Thyroid gland (tissue), 4 donors: ENCODE measurements at regions not wholly inside any gene's neighbourhood (a gene's known extent, or its start where the extent isn't known, plus 50 kb on each side); places are given as distances from the start of the nearest gene placed in this dataset.

Source experiments
- DNase-seq, 2 donors: peaks; one replicate each; pipeline ENCODE4 v3.0.0-alpha.2; 2019
- H3K27ac ChIP-seq, 3 donors: fragments of 200-600 bp; sonication (generic); 1 replicate in 2 of 3; 2 replicates in 1 of 3; pipeline ENCODE4 v1.5.1; 2016 to 2019; ENCODE audit warnings: mild to moderate bottlenecking in 1 of 3, moderate library complexity in 1 of 3
- H3K27me3 ChIP-seq: fragments of 200-600 bp; sonication (generic); one replicate; pipeline ENCODE4 v1.5.1; 2019
- H3K36me3 ChIP-seq, 2 donors: fragments of 200-600 bp; sonication (generic); one replicate each; pipeline ENCODE4 v1.5.1; 2016 to 2019
- H3K4me1 ChIP-seq, 2 donors: fragments of 200-600 bp; sonication (generic); one replicate each; pipeline ENCODE4 v1.5.1; 2017 to 2019
- H3K4me3 ChIP-seq, 3 donors: fragments of 200-600 bp; sonication (generic); replicated peaks in 1 of 3; 1 replicate in 2 of 3; 2 replicates in 1 of 3; pipeline ENCODE4 v1.5.1; 2016; ENCODE audit warnings: mild to moderate bottlenecking in 1 of 3
- H3K9me3 ChIP-seq: fragments of 200-600 bp; sonication (generic); one replicate; pipeline ENCODE4 v1.5.1; 2017
- POLR2A ChIP-seq, 2 donors: fragments of 450-650 bp; IDR thresholded peaks; one replicate each; pipeline ENCODE4 v1.6.1; 2017; ENCODE audit warnings: antibody characterized with exemption in 2 of 2, mild to moderate bottlenecking in 2 of 2, moderate library complexity in 1 of 2
- WGBS, 2 donors: methylation state at CpG; one replicate each; pipeline ENCODE4 v1.1.5; 2017; 5-methylcytosine and 5-hydroxymethylcytosine counted together
- intact Hi-C: fragments of 100-400 bp; cut with DNase I; formaldehyde crosslinking; loops from one replicate; pipeline ENCODE4 v1.15.1; 2023
- TF ChIP-seq, protein P1 (sequence below), 6 experiments: fragments of 200-600 bp in 3 of 6; fragments of 450-650 bp in 3 of 6; sonication (generic) in 3 of 6; IDR thresholded peaks; one replicate each; pipeline ENCODE4 v1.5.1; 2016 to 2019; ENCODE audit warnings: antibody characterized with exemption in 6 of 6, mild to moderate bottlenecking in 2 of 6, inconsistent platforms in 1 of 6, moderate library complexity in 1 of 6

DNA sequence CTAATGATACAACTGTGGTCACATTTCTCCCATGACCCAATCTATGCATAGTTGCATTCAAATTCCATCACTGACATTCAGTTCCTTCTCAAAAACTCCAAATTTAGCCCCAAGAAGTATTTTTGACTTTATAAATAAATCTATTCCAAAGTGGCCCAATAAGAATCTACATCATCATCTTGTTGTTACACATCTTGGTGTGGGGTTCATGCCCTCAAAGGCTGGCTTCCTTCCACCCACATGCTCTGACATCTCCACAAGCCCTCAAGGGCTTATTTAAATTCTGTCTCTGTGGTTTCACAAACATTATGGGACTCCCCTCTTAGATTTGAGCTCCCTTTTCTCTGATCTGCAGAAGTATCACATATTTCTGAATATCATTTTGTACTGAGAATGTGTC lies 585.3 kb upstream of the BTBD3 start:
- Histone ChIP-seq H3K4me1 (peaks cover 0 to 7% of the 10 kb centered on the region in 2 donors), H3K9me3 (no peaks in the 10 kb centered on the region), H3K27me3 (no peaks in the 10 kb centered on the region), H3K4me3 (no peak overlapping the region), H3K36me3 (no peaks in the 10 kb centered on the region), H3K27ac (no peak overlapping the region)
- TF ChIP-seq, protein P1, sequence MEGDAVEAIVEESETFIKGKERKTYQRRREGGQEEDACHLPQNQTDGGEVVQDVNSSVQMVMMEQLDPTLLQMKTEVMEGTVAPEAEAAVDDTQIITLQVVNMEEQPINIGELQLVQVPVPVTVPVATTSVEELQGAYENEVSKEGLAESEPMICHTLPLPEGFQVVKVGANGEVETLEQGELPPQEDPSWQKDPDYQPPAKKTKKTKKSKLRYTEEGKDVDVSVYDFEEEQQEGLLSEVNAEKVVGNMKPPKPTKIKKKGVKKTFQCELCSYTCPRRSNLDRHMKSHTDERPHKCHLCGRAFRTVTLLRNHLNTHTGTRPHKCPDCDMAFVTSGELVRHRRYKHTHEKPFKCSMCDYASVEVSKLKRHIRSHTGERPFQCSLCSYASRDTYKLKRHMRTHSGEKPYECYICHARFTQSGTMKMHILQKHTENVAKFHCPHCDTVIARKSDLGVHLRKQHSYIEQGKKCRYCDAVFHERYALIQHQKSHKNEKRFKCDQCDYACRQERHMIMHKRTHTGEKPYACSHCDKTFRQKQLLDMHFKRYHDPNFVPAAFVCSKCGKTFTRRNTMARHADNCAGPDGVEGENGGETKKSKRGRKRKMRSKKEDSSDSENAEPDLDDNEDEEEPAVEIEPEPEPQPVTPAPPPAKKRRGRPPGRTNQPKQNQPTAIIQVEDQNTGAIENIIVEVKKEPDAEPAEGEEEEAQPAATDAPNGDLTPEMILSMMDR (IDR thresholded peaks at IDR 0.05) = no peak
- intact Hi-C loops = no loop called here
- no peak for DNase-seq

DNA sequence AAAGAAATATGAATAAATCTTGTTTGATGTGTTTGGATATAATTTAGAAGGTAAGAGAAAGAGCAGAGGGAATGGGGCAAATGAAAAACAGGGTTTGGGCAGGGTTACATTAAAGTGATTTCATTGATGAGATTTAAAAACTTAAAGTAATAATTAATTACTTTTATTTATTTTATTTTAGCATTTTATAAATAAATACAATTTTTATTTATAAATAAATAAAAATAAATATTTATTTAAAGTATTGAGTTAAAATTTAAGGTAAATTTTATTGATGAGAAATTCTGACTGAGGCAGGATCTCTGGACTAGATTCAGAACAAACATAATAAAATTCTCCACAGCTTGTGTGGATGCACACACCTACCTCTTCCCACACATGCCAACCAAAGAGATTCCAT lies 584.1 kb upstream of the BTBD3 start:
- no peak for TF ChIP-seq POLR2A (IDR thresholded peaks at IDR 0.05)
- TF ChIP-seq, protein P1 (IDR thresholded peaks at IDR 0.05) = no peak
- no peak for DNase-seq
- intact Hi-C loops = no loop called here
- Histone ChIP-seq H3K9me3 (no peaks in the 10 kb centered on the region), H3K4me3 (no peak overlapping the region), H3K36me3 (no peaks in the 10 kb centered on the region), H3K27me3 (no peaks in the 10 kb centered on the region), H3K27ac (no peak overlapping the region), H3K4me1 (peaks cover 0 to 7% of the 10 kb centered on the region in 2 donors)

DNA sequence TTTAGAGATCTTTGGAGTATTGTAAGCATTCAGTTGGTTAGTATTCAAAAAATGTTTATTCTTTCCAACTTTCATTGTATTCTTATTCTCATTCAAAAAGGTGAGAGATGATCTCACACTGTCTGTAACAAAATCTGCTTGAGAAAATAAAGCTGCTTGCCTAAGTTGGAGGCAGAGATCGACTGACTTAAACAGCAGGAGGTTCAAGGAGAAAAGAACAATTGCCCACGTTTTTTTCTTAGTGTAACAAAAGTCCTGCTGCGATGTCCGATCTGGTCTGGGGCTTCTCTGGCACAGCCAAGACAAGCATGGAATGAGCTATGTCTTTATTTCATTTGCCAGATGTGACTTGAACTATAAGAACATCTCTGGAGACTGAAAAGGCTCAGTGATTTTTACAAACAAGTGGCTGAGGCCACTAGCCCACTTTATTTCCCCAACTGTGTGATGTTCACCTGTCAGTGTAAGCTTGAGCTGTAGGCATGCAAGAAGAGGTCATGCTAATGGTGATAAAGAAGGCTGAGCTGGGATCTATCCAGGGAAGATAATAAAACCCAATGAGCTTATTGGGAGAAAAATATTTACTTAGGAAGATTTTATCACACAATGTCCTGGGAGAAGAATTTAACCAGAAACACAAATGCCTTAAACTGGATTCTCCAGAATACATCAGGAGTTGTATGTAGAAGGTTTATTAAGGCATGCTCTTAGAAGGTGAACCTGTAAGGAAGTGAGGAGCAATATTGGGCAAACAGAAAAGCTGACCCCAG lies 580.1 kb upstream of the BTBD3 start:
- Histone ChIP-seq H3K36me3 (no peaks in the 10 kb centered on the region), H3K9me3 (no peaks in the 10 kb centered on the region), H3K4me3 (no peak overlapping the region), H3K27me3 (no peaks in the 10 kb centered on the region), H3K4me1 (peaks cover 0 to 7% of the 10 kb centered on the region in 2 donors), H3K27ac (no peak overlapping the region)
- no peak for DNase-seq
- TF ChIP-seq, protein P1 (IDR thresholded peaks at IDR 0.05) = no peak
- no peak for TF ChIP-seq POLR2A (IDR thresholded peaks at IDR 0.05)
- intact Hi-C loops = no loop called here
- 78 to 82% methylated on average over 4 of the region's 4 CpGs for WGBS, 2 donors

DNA sequence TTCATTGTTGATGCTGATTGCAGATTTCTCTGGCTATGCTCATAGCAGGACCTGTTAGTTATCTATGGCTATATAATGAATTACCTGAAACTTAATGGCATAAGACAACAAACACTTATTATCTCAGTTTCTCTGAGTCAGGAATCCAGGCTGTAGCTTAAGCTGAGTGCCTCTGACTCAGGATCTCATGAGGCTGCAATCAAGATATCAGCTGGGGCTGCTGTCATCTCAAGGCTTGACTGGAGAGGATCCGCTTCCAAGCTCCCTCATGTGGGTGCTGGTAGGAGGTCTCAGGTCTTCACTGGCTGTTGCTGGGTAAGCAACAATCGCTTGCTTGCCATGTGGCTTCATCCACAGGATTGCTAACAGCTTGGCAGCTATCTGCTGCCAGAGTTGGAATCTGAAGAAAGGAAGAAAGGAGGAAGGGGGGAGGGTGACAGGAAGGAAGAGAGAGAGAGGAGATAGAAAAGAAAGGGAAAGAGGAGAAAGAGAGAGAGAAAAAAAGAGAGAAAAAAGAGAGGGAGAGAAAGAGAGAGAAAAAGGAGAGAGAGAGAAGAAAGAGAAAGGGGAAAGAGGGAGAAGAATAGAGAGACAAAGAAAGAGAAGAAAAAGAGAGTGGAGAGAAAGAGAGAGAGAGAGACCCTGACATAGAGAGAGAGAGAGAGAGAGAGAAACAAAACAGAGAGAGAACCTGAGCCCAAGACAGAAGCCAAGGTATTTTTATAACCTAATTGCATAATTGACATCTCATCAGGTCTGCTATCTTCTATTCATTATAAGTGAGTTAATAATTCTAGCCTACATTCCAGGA lies 579.0 kb upstream of the BTBD3 start:
- no peak for DNase-seq
- Histone ChIP-seq H3K36me3 (no peaks in the 10 kb centered on the region), H3K4me1 (peaks cover 0 to 7% of the 10 kb centered on the region in 2 donors), H3K27me3 (no peaks in the 10 kb centered on the region), H3K9me3 (no peaks in the 10 kb centered on the region), H3K4me3 (no peak overlapping the region), H3K27ac (no peak overlapping the region)
- 90 to 97% methylated on average over 2 of the region's 2 CpGs for WGBS, 2 donors
- no peak for TF ChIP-seq POLR2A (IDR thresholded peaks at IDR 0.05)
- TF ChIP-seq, protein P1 (IDR thresholded peaks at IDR 0.05) = no peak
- intact Hi-C loops = no loop called here

DNA sequence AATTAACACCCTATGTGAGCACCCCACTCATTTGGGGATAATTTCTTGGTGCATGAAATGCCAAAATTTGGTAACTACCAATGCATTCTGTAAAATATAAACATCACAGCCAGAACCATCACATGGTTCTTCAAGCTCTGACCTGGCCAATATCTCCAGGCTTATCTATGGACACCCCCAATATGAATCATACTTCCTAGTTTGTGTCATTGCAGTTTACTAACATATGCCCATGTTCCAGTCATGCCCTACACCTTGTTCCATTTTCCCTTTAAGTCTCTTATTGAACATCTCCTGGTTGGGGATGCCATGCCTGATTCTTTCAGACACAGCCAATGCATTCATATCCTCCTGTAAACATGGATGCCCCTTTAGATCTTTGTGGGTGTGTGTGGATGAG lies 572.8 kb upstream of the BTBD3 start:
- TF ChIP-seq, protein P1 (IDR thresholded peaks at IDR 0.05) = no peak
- no peak for TF ChIP-seq POLR2A (IDR thresholded peaks at IDR 0.05)
- no peaks in the 10 kb centered on the region for H3K9me3 ChIP-seq
- no peaks in the 10 kb centered on the region for H3K4me1 ChIP-seq
- H3K27ac ChIP-seq = no peak overlapping the region
- no peak for DNase-seq
- H3K4me3 ChIP-seq = no peak overlapping the region
- intact Hi-C loops = no loop called here
- H3K36me3 ChIP-seq = no peaks in the 10 kb centered on the region
- H3K27me3 ChIP-seq = no peaks in the 10 kb centered on the region
